ENCODE measurements at regions not wholly inside any gene's neighbourhood (a gene's known extent, or its start where the extent isn't known, plus 50 kb on each side); places are given as distances from the start of the nearest gene placed in this dataset.

GRCh38 chr14:94682736-94683135, 70.5 kb downstream of the SERPINA3 start:
- DNase-seq (ENCODE audit: low read depth in 2 of 2) = no peak

GRCh38 chr14:94682061-94682516, 69.9 kb downstream of the SERPINA3 start:
- DNase-seq (ENCODE audit: low read depth in 2 of 2) = no peak

GRCh38 chr14:94681300-94682060, 69.3 kb downstream of the SERPINA3 start:
- DNase-seq (ENCODE audit: low read depth in 2 of 2) = no peak

- DNase-seq (ENCODE audit: low read depth in 2 of 2) = no peak
Measured at GRCh38 chr14:94680862-94681288, 68.7 kb downstream of the SERPINA3 start.

GRCh38 chr14:94679937-94680861, 68.0 kb downstream of the SERPINA3 start:
- no peak for DNase-seq (ENCODE audit: low read depth in 2 of 2)

GRCh38 chr14:94679106-94679810, 67.1 kb downstream of the SERPINA3 start:
- no peak for DNase-seq (ENCODE audit: low read depth in 2 of 2)

GRCh38 chr14:94677747-94678146, 65.6 kb downstream of the SERPINA3 start:
- no peak for DNase-seq (ENCODE audit: low read depth in 2 of 2)

GRCh38 chr14:94677213-94677612, 65.0 kb downstream of the SERPINA3 start:
- no peak for DNase-seq (ENCODE audit: low read depth in 2 of 2)

- no peak for DNase-seq (ENCODE audit: low read depth in 2 of 2)
Measured at GRCh38 chr14:94676495-94677185, 64.4 kb downstream of the SERPINA3 start.

GRCh38 chr14:94675036-94675435, 62.8 kb downstream of the SERPINA3 start:
- no peak for DNase-seq (ENCODE audit: low read depth in 2 of 2)

- no peak for DNase-seq (ENCODE audit: low read depth in 2 of 2)
Measured at GRCh38 chr14:94673781-94674231, 61.6 kb downstream of the SERPINA3 start.
